Osteoblast (primary cell): ENCODE measurements at regions not wholly inside any gene's neighbourhood (a gene's known extent, or its start where the extent isn't known, plus 50 kb on each side); places are given as distances from the start of the nearest gene placed in this dataset.

Experiments
- DNase-seq: peaks from one replicate; pipeline ENCODE4 v3.0.0; 2011; ENCODE audit warnings: low spot score, mixed read lengths; ENCODE audit not compliant: insufficient read length; ENCODE audit errors: missing footprints
- H2AFZ ChIP-seq: 2 replicates; pipeline ENCODE4 v1.6.0; 2011; ENCODE audit warnings: mild to moderate bottlenecking, low read length
- H3K27ac ChIP-seq: 2 replicates; pipeline ENCODE4 v1.5.1; 2011; ENCODE audit warnings: mild to moderate bottlenecking, low read depth, low read length, moderate library complexity
- H3K27me3 ChIP-seq: 2 replicates; pipeline ENCODE4 v1.6.0; 2012; ENCODE audit warnings: mild to moderate bottlenecking, control low read depth, inconsistent platforms, low read length, moderate library complexity; ENCODE audit not compliant: insufficient read depth
- H3K36me3 ChIP-seq: 2 replicates; pipeline ENCODE4 v1.5.1; 2011; ENCODE audit warnings: mild to moderate bottlenecking, low read length, control low read depth, moderate library complexity; ENCODE audit not compliant: insufficient read depth
- H3K4me1 ChIP-seq: 2 replicates; pipeline ENCODE4 v1.5.1; 2011; ENCODE audit warnings: mild to moderate bottlenecking, low read length, control low read depth, moderate library complexity; ENCODE audit not compliant: insufficient read depth
- H3K4me2 ChIP-seq: 2 replicates; pipeline ENCODE4 v1.6.0; 2011; ENCODE audit warnings: mild to moderate bottlenecking, low read length; ENCODE audit not compliant: insufficient read depth
- H3K4me3 ChIP-seq: fragments of 200-600 bp; sonication (generic); 3 replicates; pipeline ENCODE4 v1.5.1; 2012; ENCODE audit warnings: mild to moderate bottlenecking, low read length, inconsistent platforms; ENCODE audit not compliant: insufficient read depth
- H3K79me2 ChIP-seq: 2 replicates; pipeline ENCODE4 v1.6.0; 2012; ENCODE audit warnings: mild to moderate bottlenecking, low read length, control low read depth, inconsistent platforms; ENCODE audit not compliant: insufficient read depth
- H3K9me3 ChIP-seq: 2 replicates; pipeline ENCODE4 v1.5.1; 2011; ENCODE audit warnings: low read depth, low read length, control low read depth
- H4K20me1 ChIP-seq: 2 replicates; pipeline ENCODE4 v1.6.0; 2012; ENCODE audit warnings: mild to moderate bottlenecking, low read length, control low read depth; ENCODE audit not compliant: insufficient read depth
- TF ChIP-seq, protein P1 (sequence below): IDR thresholded peaks from 2 replicates; pipeline ENCODE4 v1.5.1; 2011; ENCODE audit warnings: mild to moderate bottlenecking, low read depth, low read length, moderate library complexity; ENCODE audit errors: extremely low read depth

DNA sequence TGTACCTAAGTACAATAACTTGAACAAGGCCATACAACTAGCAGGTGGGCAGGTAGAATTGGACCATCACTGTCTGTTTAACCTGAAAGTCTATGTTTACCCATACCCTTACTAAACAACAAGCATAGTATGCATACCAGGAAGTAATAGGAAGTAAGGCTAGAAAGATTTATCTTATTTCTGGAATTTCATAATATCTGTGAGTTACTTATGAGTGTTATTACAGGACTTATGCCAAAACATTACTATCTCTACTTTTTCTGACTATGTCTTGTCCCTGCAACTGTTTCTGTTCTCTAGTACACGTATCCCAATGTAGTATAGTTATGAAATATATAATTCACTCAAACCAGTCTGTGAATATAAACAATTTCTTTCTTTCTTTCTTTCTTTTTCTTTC, 1400.8 kb upstream of the TENM4 start:
- Histone ChIP-seq H3K4me1 (no peaks in the 10 kb centered on the region), H3K36me3 (no peaks in the 10 kb centered on the region), H3K4me3 (no peak overlapping the region), H3K27ac (no peak overlapping the region), H3K79me2 (no peaks in the 10 kb centered on the region), H4K20me1 (no peaks in the 10 kb centered on the region), H3K27me3 (no peaks in the 10 kb centered on the region), H3K4me2 (no peak overlapping the region), H3K9me3 (no peaks in the 10 kb centered on the region), H2AFZ (no peak overlapping the region)
- no peak for DNase-seq
- TF ChIP-seq, protein P1, sequence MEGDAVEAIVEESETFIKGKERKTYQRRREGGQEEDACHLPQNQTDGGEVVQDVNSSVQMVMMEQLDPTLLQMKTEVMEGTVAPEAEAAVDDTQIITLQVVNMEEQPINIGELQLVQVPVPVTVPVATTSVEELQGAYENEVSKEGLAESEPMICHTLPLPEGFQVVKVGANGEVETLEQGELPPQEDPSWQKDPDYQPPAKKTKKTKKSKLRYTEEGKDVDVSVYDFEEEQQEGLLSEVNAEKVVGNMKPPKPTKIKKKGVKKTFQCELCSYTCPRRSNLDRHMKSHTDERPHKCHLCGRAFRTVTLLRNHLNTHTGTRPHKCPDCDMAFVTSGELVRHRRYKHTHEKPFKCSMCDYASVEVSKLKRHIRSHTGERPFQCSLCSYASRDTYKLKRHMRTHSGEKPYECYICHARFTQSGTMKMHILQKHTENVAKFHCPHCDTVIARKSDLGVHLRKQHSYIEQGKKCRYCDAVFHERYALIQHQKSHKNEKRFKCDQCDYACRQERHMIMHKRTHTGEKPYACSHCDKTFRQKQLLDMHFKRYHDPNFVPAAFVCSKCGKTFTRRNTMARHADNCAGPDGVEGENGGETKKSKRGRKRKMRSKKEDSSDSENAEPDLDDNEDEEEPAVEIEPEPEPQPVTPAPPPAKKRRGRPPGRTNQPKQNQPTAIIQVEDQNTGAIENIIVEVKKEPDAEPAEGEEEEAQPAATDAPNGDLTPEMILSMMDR = no peak

DNA sequence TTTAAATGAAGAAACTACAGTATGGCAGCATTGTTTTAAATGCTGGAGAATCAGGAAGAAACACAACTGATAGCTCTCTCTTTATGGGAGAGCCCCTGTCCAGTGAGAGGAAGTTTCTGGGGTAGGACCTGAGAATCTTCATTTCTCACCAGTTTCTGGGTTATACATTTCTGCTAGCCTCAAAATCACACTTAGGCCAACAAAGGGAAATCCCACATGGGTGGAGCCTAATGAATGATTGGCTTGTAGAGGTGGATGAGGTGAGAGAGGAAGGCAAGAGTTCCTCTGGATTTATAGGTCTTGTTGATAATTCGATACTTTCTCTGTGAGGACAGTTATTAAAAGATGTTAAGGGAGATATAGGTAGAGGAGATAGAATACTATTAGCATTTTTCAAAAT, 1397.3 kb upstream of the TENM4 start:
- H3K36me3 ChIP-seq = no peaks in the 10 kb centered on the region
- H3K27ac ChIP-seq = no peak overlapping the region
- H2AFZ ChIP-seq = no peak overlapping the region
- H3K4me1 ChIP-seq = no peaks in the 10 kb centered on the region
- no peaks in the 10 kb centered on the region for H3K9me3 ChIP-seq
- H3K27me3 ChIP-seq = no peaks in the 10 kb centered on the region
- H3K79me2 ChIP-seq = no peaks in the 10 kb centered on the region
- TF ChIP-seq, protein P1 = no peak
- H4K20me1 ChIP-seq = no peaks in the 10 kb centered on the region
- DNase-seq = no peak
- no peak overlapping the region for H3K4me2 ChIP-seq
- no peak overlapping the region for H3K4me3 ChIP-seq

DNA sequence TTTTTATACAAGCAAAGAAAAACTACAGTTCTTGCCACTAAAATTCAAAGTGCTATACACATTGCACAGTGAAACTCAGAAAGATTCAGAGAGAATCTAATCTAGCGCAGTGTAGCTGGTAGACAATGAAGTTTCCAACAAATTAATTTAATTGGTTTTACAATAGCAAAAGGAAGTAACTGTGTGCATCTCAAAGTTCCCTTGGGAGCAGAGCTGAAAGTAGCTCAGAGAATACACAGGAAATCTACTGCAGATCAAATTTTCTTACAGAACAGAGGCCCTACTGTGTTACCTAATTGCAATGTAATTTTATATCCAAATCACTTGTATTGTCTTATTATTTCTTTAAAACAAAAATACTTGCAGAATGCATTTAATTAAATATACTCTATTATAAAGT, 1396.2 kb upstream of the TENM4 start:
- H3K9me3 ChIP-seq = no peaks in the 10 kb centered on the region
- TF ChIP-seq, protein P1 = no peak

DNA sequence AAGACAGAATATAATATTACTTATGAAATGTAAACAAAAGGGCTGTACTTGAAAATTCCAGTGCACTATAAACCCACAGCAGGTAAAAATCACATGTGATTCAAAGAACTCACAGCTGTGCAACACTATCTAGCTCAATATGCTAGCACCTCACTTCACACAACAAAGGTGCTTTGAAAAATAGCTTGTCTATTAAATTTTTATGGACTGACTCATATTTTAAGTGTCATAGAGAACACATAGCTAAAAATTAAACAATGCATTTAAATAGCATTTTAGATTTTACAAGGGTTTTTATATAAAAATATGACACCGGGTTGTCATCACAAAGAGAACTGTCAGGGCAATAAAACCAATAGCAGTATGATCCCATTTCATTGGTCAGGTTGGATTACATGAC, 1390.5 kb upstream of the TENM4 start:
- no peak for DNase-seq
- no peaks in the 10 kb centered on the region for H3K9me3 ChIP-seq
- TF ChIP-seq, protein P1 = no peak
- H3K27ac ChIP-seq = no peak overlapping the region
- H3K27me3 ChIP-seq = no peaks in the 10 kb centered on the region
- no peaks in the 10 kb centered on the region for H3K36me3 ChIP-seq
- H3K4me1 ChIP-seq = no peaks in the 10 kb centered on the region
- H3K4me3 ChIP-seq = no peak overlapping the region
- no peak overlapping the region for H3K4me2 ChIP-seq
- no peak overlapping the region for H2AFZ ChIP-seq
- H3K79me2 ChIP-seq = no peaks in the 10 kb centered on the region
- H4K20me1 ChIP-seq = no peaks in the 10 kb centered on the region

More for the DNA sequence above, 1396.2 kb upstream of the TENM4 start:
- Histone ChIP-seq H3K79me2 (no peaks in the 10 kb centered on the region), H2AFZ (no peak overlapping the region), H3K27ac (no peak overlapping the region), H3K4me3 (no peak overlapping the region), H3K27me3 (no peaks in the 10 kb centered on the region), H3K36me3 (no peaks in the 10 kb centered on the region), H3K4me2 (no peak overlapping the region), H4K20me1 (no peaks in the 10 kb centered on the region), H3K4me1 (no peaks in the 10 kb centered on the region)
- DNase-seq = no peak
